ENCODE measurements at regions not wholly inside any gene's neighbourhood (a gene's known extent, or its start where the extent isn't known, plus 50 kb on each side); places are given as distances from the start of the nearest gene placed in this dataset.

- TF ChIP-seq, protein P1, sequence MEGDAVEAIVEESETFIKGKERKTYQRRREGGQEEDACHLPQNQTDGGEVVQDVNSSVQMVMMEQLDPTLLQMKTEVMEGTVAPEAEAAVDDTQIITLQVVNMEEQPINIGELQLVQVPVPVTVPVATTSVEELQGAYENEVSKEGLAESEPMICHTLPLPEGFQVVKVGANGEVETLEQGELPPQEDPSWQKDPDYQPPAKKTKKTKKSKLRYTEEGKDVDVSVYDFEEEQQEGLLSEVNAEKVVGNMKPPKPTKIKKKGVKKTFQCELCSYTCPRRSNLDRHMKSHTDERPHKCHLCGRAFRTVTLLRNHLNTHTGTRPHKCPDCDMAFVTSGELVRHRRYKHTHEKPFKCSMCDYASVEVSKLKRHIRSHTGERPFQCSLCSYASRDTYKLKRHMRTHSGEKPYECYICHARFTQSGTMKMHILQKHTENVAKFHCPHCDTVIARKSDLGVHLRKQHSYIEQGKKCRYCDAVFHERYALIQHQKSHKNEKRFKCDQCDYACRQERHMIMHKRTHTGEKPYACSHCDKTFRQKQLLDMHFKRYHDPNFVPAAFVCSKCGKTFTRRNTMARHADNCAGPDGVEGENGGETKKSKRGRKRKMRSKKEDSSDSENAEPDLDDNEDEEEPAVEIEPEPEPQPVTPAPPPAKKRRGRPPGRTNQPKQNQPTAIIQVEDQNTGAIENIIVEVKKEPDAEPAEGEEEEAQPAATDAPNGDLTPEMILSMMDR (IDR thresholded peaks at IDR 0.05): no peak
- TF ChIP-seq POLR2A (IDR thresholded peaks at IDR 0.05): no peak
Observed at GRCh38 chr22:47423861-47424820, 661.7 kb downstream of the TBC1D22A start.

Measured in adrenal gland (tissue), 5 donors.